Embryonic facial prominence (tissue), 1 donor: ENCODE measurements at regions not wholly inside any gene's neighbourhood (a gene's known extent, or its start where the extent isn't known, plus 50 kb on each side); places are given as distances from the start of the nearest gene placed in this dataset.

ENCODE experiments used
- DNase-seq: peaks from one replicate; pipeline ENCODE4 v3.0.0-alpha.2; 2016; ENCODE audit errors: extremely low spot score

DNA sequence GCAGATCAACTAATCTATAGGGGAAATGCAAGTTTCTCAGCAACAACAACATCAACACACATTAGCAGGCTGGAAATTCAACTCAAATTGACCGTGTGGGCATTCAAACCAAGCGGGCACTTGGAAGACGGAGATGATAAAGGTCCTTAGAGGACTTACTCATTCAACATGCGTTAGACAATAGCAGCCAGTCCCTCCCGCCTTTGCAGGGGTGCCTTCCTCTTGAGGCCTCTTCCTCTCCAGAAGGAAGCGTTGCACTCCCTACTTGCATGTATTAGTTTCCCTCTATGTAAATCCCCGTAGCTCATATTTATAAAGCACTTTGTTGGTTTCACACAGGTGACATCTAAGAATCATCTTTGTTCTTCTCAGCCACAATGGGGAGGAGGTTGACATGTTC lies 300.8 kb upstream of the STXBP5 start:
- no peak for DNase-seq

DNA sequence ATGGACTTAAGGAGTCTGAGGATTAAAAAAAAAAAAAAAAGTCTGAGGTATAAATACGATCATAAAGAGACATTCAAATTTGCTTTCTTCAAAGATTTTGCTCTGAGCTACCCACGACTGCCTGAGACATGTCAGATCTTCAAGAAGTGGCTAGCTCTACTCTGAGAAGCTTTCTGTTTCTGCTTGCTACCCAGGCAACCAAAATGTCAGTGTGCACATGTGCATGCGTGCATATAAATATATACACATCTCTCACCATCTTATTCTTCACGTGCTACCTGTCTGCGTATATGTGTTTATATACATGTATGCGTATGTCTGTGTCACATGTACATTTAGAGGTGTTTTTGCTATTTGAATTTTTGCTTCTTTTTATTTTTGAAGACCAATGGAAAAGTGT lies 299.6 kb upstream of the STXBP5 start:
- DNase-seq = no peak

DNA sequence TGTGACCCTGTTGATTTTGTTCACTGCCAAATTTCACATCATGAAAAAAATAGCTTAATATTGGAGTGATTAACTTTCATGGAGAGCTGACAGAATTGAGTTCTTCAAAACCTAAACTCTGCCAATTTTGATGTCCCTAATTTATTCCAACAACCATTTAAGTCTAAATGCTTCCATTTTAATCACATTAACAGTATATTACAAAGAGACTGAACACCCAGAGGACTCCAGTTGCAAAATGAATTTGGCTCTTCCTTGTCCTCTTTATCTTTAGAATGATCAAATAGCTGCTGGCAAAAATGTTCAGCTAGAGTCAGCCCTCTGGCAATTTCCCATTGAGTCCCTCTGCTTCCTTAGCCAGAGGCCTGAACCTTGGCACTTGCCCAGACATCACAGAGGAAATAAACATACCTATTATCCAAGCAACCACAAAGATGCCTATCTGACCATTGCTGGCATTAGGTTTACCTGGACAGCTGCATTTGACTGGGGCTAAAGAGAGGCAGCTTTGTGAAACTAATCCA lies 299.0 kb upstream of the STXBP5 start:
- DNase-seq = no peak

DNA sequence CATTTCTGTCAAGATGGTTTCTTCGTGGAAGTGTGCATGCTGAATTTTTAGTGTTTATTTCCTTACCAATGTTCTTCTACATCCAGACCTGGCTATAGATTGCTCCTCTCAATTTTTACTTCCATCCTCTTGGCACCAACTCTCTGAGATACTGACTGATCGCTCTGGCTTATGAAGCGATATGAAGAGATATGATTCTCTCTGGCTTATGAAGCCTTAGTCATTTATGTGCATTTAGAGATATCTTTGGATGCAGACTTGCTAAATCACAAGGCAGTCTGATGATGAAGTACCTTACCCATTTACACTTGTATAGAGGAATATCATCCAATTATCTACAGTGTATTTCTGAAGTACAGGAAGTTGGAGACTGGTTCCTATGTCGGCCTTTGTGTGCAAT lies 295.4 kb upstream of the STXBP5 start:
- DNase-seq = no peak

DNA sequence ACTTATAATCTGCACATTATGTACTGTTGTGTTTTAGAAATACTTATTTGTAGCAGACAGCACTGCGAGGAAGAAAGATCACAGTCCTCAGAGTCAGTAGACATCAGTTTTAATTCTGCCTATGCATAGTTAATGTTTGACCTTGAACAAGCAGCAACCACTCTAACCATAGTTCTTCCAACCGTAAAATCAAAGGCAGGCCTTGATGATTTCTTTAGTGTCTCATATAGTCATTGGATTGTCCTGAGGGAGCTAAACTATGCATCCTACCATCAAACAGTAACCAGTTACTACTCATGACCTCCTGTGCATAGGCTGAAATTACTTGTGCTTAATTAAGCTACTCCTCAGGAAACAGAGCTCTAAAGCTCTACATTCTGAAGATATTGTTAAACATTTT lies 294.8 kb upstream of the STXBP5 start:
- DNase-seq = no peak

DNA sequence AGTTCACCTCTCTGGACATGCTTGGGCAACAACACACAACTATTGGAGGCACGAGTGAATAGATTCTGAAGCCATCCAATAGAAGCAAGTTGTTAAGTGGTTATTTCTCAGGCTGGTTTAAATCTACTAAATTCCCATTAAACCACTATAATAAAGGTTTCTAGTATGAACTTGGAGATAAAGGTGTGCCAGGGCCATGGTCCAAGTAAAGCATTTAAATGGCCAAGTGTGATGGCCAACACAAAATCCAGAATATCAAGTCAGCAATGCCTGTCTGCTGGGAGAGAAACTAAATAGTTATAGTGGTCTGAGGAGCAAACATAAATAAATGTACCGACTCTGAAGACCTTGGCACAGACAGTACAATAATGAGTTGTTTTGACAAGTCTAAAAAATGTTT lies 294.3 kb upstream of the STXBP5 start:
- DNase-seq = no peak

DNA sequence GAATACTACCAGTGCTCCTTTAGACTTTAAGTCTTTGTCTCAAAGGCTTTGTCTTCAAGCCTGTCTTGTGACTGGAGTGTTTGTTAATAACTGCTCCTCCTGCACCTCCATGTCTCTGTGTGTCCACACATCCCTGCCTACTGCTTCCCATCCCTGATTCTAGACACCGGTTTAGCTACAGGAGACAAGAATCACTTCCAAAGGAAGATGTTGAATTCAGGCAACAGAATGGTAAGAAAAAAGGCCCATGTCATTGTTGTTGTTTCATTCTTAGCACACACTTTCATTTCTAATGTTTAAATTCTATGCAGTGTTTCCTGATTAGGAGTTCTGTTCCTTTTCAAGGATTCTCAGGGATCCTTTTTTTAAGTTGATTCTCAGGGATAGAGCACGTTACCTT lies 293.6 kb upstream of the STXBP5 start:
- no peak for DNase-seq

DNA sequence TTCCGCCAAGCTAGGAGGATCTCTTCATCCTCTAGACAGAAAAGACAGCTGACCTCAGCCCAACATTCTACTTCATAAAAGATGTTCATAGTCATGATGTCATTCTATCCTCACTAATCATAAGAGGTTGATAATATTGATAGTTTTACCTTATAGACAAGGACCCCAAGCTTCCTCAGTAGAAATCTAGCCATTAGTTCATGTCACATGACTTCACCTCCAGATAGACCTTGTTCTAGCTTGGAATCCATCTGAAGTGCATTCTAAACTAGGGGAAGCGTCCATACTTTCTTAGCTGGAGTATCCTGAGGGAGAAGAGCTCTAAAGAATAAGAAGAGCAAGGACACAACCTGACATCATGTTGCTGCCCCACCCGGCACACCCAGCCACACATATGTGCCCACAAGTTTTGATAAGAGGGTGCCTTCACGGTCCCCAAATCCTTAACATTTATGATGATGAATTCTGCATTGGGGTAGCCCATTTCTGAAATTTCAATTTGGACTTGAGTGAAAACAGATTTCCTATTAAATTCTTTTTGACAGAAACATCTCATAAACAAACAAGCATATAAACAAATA lies 292.5 kb upstream of the STXBP5 start:
- DNase-seq = no peak

DNA sequence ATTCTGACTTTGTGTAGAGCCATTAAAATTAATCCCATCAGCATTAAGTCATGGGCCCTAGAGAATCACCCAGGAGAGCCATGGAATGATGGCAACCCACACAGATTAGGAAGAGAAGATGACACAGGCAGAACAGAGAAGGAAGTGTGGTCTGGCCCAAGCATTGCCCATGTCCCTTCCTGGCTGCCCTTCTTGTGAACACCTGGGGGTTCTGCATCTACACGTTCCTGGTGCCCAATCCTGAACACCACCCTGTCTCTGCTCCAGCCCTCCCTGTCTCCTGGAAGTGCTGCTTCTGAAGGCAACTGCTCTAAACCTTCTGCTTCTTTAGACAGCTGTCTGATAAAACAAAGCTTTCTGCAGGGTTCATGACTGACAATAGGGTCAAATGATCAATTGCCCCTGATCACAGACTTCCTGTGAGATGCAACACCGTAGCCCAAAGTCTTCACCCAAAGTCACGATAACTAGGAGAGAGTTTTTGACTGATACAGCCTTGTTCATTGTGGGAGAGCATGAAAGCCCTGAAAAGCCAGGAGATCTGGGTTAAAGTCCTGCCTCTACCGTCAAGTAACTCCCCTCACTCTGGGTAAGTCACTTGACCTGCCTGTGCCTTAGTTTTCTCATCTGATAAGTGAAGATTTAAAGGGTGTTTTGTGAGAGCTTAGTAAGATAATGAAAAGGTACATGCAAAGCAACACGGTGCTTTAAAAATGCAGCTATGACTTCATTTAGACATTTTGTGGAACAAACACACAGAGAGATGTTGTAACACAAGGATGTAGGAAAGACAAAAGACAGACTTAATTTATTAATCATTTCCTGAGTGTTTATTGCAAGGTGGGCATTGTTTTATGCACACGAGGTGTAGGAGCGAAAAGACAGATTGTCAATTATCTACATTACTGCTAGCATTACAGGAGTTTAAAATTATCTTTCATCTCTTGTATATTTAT lies 291.2 kb upstream of the STXBP5 start:
- DNase-seq = no peak

DNA sequence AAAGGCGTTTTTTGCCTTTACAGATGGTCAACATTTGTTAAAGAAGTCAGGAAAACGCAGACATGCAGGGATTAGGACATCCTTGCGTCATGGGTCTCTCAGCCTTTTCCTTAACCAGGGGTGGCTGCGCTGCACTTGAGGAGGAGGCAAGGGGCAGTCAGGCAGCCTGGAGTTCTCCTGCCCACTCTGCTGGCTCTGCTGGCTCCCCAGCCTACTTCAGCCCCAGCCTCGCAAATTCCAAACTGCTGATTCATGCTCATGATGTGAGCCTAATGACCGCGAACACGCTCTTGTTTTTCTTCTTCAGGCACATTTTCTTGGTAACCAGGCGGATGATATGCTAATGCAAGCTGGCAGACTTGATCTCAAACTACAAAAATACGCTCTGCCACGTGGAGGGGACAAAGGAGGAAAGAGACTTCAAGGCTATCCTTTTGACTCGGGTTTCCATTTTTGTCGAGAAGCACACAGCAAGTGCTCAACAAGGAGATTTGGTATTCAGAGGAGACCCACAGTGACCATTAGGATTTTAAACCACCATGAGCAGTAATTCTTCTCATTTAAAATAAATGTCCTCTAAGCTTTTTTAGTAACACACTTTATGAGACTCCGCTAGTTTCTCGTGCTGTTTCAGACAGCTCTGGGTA lies 290.3 kb upstream of the STXBP5 start:
- no peak for DNase-seq

DNA sequence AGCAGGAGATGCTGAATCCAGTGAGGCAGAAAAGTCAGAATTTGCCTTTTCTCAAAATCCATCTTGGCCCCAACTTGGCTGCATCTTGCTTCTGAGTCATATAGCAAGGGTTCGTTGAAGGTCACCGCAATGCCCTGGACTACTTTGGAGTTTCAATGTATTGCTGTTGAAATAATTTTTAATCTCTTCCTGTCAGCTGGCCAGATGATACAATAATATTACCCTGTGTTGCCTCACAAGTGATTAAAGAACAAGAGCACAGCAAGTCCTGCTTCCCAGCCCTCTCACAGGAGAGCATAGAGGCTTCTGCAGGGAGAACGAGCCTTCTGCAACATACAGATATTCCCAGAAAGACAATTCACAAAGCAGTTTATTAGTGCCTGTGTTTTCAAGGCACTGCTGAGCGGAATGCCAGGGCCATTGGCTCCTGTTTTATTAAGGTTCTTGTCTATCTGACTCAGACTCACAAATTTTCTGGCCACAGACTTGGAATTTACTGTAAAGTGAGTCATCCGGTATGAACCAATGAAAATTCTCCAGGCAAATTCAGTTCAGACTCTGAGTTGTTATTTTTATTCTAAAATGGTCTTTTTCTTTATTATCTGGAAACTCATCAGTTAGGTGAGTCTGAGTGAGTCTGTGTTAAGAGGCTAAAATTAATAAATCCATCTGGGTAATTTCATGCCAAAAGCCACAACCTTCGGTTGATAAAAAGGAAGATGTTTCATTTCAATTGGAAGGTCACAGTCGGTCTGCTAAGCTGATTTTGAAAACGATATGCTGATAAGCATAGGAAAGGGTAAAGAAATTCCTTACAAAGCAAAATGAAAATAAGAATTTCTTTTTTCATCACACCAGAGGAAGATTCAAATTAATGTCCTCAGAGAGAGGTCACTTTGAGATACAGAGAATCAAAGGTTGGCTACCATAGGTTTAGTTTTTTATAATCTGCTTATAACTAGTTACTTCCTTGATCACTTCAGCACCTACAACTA lies 289.4 kb upstream of the STXBP5 start:
- DNase-seq = no peak

DNA sequence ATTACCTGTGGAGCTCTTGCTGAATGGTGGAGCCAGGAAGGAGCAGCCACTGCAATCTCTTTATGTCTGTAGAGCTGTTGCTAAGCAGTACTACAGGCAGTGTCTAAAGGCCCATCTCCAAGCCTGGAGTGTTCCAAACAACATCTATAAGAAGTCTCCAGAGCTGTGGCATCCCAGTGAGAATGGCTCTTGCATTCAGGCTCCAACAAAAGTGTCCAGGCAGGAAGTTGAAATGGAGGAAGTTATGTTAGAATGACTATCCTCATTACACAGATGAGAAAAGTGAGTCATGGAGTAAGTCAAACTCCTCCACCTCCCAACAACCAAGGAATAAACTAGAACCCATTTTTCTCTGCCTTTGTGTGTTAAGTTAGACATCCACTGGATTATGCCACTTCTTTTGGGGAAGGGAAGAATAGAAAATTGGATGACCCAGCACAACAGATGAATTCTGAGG lies 288.5 kb upstream of the STXBP5 start:
- no peak for DNase-seq

DNA sequence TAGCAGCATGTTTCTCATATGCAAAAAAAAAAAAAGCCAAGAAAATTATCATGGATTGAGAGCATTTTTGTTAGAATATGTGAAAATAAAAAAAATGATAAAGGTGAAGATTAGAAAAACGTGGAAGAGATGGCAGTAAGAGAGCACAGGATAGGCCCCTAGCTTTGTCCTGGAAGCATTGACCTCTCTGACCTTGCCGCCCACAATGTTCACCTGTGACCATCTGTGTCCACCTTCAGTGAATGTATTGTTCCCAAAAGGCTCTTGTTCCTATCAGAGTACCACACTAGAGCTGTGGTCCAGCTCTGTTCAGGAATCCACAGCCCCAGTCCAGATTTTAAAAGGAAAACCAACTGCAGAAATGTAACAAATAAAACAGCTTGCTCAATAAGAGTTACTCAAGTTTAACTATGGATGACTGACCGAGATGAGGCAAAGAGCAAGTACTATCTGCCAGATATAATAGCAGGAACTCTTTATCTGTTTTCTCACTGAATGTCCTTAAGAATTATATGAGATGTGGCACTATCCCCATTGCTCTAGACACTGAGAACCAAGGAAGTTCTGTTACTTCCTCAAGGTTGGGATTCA lies 287.7 kb upstream of the STXBP5 start:
- DNase-seq = no peak

DNA sequence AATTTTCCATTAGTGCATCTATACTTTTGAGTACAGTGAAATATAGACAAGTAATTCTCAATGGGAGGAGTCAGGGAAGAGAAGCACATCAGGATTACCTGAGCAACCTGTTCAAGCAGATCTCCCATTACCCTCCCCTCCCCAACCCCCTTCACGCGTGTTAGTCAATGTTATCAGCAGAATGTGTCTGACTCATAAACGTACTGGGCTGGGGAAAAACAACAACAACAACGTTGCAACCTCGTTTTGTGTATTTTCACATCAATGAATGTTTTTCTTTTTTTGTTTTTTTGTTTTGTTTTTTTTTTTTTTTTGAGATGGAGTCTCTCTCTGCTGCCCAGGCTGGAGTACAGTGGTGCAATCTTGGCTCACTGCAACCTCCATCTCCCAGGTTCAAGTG lies 287.0 kb upstream of the STXBP5 start:
- no peak for DNase-seq

DNA sequence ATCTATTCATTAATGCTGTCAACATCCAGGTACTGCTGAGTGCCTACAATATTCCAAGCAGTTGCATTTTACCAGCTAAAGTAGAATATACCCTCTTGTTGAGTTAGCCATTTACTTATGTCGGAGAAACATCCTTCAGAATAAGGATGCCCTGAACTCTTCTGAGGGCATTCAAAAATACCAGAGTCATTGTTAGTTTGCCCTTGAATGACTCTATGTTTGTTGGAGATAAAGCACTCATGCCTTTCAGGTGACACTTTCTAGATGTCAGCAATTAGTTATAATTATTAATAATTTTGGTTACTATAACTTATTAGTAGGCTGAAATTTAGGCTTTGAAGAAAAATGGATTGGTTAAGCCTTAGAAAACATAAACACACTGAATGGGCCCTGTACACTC lies 286.2 kb upstream of the STXBP5 start:
- DNase-seq = no peak

DNA sequence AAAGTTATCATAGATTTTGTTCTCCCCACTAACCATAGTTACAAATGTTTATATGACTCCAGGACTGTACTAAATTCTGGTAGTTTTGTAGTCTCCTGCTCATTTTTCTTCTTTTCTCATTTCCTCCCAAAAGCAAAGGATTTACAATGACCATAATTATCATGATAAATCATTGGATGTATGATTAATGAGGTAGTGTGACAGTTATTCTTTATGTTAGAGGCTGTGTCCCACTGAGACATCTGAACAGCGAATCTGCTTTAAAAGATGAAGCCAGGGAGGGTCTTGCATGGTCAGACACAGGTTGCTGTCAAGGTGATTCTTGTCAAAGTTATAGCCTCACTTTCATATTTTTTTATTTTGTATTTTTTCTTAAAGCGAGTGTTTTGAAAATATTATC lies 285.2 kb upstream of the STXBP5 start:
- DNase-seq = no peak

DNA sequence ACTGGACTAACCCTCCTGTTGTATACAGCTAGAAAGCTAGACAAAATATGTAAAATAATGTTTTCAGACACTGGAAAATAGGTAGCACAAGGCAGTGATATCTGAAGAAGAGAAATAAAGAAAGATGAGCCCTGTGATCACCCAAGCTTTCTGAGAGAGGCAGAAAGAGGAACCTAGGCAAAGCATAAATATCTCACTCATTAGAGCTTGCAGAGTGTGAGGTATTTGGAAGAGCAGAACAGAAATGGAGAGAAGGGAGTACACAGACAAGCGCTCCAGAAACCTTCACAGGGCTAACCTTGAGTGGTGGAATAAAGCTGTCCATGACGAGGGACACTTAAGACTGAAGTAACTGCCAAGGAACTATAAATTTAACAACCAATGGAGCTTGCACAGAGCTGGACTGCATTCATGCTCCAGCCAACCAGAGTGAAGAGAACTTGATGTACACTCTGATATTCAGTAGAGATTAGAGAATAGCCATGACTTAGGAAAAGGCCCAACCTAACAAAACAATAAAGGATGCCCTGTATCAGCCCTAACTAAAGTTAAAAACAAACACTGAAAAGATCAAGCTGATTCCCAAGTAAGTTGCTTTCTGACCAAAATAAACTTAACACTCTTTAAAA lies 280.9 kb upstream of the STXBP5 start:
- no peak for DNase-seq

DNA sequence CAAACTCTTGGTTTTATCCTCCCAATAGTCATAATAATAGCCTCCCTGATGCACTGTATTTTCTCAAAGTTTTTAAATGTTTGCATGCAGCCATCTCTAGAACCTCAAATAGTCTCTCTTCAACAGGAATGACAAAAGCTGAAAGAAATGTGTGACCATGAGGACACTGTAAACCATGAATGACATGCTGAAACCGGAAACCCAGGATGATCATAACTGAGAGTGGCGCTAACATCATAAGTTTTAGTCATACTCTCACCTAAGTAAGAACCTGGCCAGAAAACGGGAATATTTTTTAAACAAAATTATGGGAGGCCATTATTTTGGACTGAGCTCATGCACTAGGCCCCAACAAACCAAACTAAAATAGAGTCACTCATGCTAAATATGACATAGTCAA lies 278.4 kb upstream of the STXBP5 start:
- no peak for DNase-seq

DNA sequence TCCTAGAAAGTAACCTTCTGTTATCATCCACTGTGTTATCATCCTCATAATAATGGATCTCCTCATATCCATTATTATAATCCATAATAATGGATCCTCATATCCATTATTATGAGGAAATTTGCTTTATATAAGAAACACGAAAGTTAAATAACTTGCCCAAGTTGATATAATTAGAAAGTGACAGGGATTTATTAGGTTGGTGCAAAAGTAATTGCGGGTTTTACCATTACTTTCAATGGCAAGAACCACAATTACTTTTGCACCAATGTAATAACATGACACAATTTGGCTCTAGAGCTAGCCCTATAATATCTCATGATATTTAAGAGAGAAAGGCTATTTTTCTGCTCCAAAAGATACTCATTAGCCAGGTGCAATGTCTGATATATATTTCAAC lies 275.7 kb upstream of the STXBP5 start:
- no peak for DNase-seq

DNA sequence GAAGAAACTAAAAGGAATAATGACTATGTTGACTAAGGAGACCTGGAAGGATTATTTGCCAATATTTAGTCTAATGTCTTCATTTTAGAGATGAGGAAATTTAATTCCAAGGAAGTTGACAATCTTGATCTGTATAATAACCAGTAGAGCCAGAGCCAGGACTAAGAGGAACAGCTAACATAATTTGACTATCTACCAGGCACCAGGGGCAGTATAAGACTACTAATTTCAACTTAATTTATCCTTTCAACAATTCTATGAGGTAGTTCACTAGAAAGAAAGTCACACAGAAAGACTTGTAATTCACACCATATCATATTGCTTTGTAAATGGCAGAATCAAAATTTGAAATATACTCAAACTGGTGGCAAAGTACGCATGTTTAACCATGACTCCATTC lies 273.0 kb upstream of the STXBP5 start:
- DNase-seq = no peak

DNA sequence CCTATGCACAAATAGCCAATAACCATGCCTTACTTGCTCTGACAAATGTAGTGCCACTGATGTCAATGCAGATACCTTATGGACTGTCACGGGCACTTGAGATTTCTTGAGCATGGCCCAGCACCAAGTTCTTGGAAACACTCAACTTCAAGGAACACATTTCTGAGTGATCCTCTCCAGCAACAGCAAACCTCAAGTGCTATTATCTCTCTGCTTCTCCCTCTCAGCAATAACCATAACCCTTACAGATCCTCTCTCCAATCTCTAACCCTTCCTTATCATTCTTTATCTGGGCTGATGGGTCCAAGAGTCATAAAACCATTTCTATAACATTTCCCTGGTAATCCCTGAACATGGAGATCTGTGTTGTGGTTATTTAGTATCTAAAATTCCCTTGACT lies 266.9 kb upstream of the STXBP5 start:
- no peak for DNase-seq
